HEK293 (cell line): ENCODE measurements at regions not wholly inside any gene's neighbourhood (a gene's known extent, or its start where the extent isn't known, plus 50 kb on each side); places are given as distances from the start of the nearest gene placed in this dataset.

Experiments used
- ATF2 ChIP-seq: fragments of 450-650 bp; formaldehyde crosslinking; IDR thresholded peaks from 2 replicates; pipeline ENCODE4 v1.5.1; 2016; ENCODE audit warnings: missing biosample characterization, missing genetic modification characterization, low read depth
- KLF10 ChIP-seq: fragments of 450-650 bp; IDR thresholded peaks from 2 replicates; pipeline ENCODE4 v1.5.1; 2018; ENCODE audit warnings: missing biosample characterization, mild to moderate bottlenecking, missing genetic modification characterization
- ZNF138 ChIP-seq: fragments of 450-650 bp; formaldehyde crosslinking; IDR thresholded peaks from 2 replicates; pipeline ENCODE4 v1.5.1; 2016; ENCODE audit warnings: missing biosample characterization, missing genetic modification characterization, borderline replicate concordance
- ZNF391 ChIP-seq: fragments of 450-650 bp; formaldehyde crosslinking; IDR thresholded peaks from 2 replicates; pipeline ENCODE4 v1.5.1; 2016; ENCODE audit warnings: low read depth, missing biosample characterization, missing genetic modification characterization, borderline replicate concordance
- ZNF449 ChIP-seq: fragments of 450-650 bp; formaldehyde crosslinking; IDR thresholded peaks from 2 replicates; pipeline ENCODE4 v1.5.1; 2017; ENCODE audit warnings: missing biosample characterization, mild to moderate bottlenecking, missing genetic modification characterization, moderate library complexity
- ZNF830 ChIP-seq: fragments of 450-650 bp; IDR thresholded peaks from 2 replicates; pipeline ENCODE4 v1.5.0; 2018; ENCODE audit warnings: missing biosample characterization, missing genetic modification characterization, low read depth, mild to moderate bottlenecking, moderate library complexity
- TF ChIP-seq, protein P1 (sequence below): fragments of 450-650 bp; formaldehyde crosslinking; IDR thresholded peaks from 2 replicates; pipeline ENCODE4 v1.5.1; 2016; ENCODE audit warnings: missing biosample characterization, missing genetic modification characterization
- TF ChIP-seq, protein P2 (sequence below): fragments of 450-650 bp; formaldehyde crosslinking; IDR thresholded peaks from 2 replicates; pipeline ENCODE4 v1.5.1; 2016; ENCODE audit warnings: missing biosample characterization, missing genetic modification characterization, low read depth
- TF ChIP-seq, protein P3 (sequence below): sonication (generic); formaldehyde crosslinking; IDR thresholded peaks from 2 replicates; pipeline ENCODE4 v1.8.1; 2022; ENCODE audit warnings: mild to moderate bottlenecking, moderate library complexity, missing genetic modification reagents
- TF ChIP-seq, protein P4 (sequence below): fragments of 450-650 bp; IDR thresholded peaks from 2 replicates; pipeline ENCODE4 v1.5.1; 2018; ENCODE audit warnings: missing biosample characterization, missing genetic modification characterization

DNA sequence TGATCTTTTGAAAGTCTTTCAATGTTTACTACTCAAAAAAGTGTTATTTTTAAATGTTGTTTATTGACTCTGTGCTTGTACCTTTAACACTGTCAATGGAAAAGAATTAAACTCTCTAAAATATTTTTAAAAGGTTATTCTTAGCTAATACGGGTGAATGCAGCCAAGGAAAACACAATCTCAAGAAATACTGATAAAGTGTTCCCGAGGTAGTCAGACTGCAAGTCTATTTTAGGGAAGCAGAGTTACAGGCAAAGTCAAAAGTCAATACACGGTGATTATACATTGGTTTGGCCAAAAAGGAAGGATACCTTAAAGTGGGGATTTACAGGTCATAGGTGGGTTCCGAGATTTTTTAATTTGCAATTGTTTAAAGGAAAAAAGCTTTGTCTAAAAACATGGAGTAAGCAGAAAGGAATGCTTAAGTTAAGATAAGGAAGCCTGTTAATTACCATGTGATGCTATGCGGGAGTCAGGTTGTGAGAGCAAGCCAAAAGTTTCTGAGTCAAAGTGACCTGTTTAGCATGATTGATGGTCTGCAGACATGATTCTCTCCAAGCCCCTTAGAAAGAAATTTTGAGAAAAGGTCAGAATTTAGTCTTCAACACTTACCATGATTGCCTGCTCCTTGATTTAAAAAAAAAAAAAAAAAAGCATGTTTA is 288.4 kb downstream of the KLHL4 start:
- TF ChIP-seq, protein P1, sequence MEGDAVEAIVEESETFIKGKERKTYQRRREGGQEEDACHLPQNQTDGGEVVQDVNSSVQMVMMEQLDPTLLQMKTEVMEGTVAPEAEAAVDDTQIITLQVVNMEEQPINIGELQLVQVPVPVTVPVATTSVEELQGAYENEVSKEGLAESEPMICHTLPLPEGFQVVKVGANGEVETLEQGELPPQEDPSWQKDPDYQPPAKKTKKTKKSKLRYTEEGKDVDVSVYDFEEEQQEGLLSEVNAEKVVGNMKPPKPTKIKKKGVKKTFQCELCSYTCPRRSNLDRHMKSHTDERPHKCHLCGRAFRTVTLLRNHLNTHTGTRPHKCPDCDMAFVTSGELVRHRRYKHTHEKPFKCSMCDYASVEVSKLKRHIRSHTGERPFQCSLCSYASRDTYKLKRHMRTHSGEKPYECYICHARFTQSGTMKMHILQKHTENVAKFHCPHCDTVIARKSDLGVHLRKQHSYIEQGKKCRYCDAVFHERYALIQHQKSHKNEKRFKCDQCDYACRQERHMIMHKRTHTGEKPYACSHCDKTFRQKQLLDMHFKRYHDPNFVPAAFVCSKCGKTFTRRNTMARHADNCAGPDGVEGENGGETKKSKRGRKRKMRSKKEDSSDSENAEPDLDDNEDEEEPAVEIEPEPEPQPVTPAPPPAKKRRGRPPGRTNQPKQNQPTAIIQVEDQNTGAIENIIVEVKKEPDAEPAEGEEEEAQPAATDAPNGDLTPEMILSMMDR (tag by site-specific recombination) = no peak
- TF ChIP-seq ATF2 (tag by site-specific recombination) (no peak), ZNF138 (no peak), ZNF449 (tag by site-specific recombination) (no peak), KLF10 (tag by site-specific recombination) (no peak), ZNF830 (tag by site-specific recombination) (no peak), ZNF391 (tag by site-specific recombination) (no peak)
- TF ChIP-seq, protein P2, sequence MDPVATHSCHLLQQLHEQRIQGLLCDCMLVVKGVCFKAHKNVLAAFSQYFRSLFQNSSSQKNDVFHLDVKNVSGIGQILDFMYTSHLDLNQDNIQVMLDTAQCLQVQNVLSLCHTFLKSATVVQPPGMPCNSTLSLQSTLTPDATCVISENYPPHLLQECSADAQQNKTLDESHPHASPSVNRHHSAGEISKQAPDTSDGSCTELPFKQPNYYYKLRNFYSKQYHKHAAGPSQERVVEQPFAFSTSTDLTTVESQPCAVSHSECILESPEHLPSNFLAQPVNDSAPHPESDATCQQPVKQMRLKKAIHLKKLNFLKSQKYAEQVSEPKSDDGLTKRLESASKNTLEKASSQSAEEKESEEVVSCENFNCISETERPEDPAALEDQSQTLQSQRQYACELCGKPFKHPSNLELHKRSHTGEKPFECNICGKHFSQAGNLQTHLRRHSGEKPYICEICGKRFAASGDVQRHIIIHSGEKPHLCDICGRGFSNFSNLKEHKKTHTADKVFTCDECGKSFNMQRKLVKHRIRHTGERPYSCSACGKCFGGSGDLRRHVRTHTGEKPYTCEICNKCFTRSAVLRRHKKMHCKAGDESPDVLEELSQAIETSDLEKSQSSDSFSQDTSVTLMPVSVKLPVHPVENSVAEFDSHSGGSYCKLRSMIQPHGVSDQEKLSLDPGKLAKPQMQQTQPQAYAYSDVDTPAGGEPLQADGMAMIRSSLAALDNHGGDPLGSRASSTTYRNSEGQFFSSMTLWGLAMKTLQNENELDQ (tag by site-specific recombination) = no peak
- TF ChIP-seq, protein P3, sequence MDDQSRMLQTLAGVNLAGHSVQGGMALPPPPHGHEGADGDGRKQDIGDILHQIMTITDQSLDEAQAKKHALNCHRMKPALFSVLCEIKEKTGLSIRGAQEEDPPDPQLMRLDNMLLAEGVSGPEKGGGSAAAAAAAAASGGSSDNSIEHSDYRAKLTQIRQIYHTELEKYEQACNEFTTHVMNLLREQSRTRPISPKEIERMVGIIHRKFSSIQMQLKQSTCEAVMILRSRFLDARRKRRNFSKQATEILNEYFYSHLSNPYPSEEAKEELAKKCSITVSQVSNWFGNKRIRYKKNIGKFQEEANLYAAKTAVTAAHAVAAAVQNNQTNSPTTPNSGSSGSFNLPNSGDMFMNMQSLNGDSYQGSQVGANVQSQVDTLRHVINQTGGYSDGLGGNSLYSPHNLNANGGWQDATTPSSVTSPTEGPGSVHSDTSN (CRISPR knock-in tag) = no peak
- TF ChIP-seq, protein P4, sequence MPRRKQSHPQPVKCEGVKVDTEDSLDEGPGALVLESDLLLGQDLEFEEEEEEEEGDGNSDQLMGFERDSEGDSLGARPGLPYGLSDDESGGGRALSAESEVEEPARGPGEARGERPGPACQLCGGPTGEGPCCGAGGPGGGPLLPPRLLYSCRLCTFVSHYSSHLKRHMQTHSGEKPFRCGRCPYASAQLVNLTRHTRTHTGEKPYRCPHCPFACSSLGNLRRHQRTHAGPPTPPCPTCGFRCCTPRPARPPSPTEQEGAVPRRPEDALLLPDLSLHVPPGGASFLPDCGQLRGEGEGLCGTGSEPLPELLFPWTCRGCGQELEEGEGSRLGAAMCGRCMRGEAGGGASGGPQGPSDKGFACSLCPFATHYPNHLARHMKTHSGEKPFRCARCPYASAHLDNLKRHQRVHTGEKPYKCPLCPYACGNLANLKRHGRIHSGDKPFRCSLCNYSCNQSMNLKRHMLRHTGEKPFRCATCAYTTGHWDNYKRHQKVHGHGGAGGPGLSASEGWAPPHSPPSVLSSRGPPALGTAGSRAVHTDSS (tag by site-specific recombination) = no peak
